Prostate gland (tissue), 2 donors: ENCODE measurements at regions not wholly inside any gene's neighbourhood (a gene's known extent, or its start where the extent isn't known, plus 50 kb on each side); places are given as distances from the start of the nearest gene placed in this dataset.

Experiments used
- DNase-seq: peaks from one replicate; pipeline ENCODE4 v3.0.0-alpha.2; 2019; ENCODE audit warnings: low spot score
- H3K27ac ChIP-seq, 2 donors: fragments of 200-600 bp; sonication (generic); 2 replicates each; pipeline ENCODE4 v1.5.1; 2017 to 2019
- H3K27me3 ChIP-seq: fragments of 200-600 bp; sonication (generic); replicated peaks from 2 replicates; pipeline ENCODE4 v1.5.1; 2019; ENCODE audit not compliant: insufficient read depth
- H3K36me3 ChIP-seq, 2 donors: fragments of 200-600 bp; sonication (generic); 1 replicate in 1 of 2; 2 replicates in 1 of 2; pipeline versions ENCODE4 v1.5.1 to v1.8.1; 2017 to 2019
- H3K4me1 ChIP-seq: fragments of 200-600 bp; sonication (generic); replicated peaks from 2 replicates; pipeline ENCODE4 v1.5.1; 2019
- H3K4me3 ChIP-seq, 2 donors: fragments of 200-600 bp; sonication (generic); 2 replicates each; pipeline ENCODE4 v1.5.1; 2017 to 2019
- H3K9me3 ChIP-seq: fragments of 200-600 bp; sonication (generic); 2 replicates; pipeline ENCODE4 v1.5.1; 2017
- CTCF ChIP-seq, 4 experiments: fragments of 200-600 bp in 2 of 4; fragments of 450-650 bp in 2 of 4; sonication (generic) in 2 of 4; IDR thresholded peaks; 1 replicate in 3 of 4; 2 replicates in 1 of 4; pipeline ENCODE4 v1.5.1; 2016 to 2019; ENCODE audit warnings: antibody characterized with exemption in 4 of 4, mild to moderate bottlenecking in 2 of 4, moderate library complexity in 2 of 4
- POLR2A ChIP-seq: fragments of 450-650 bp; IDR thresholded peaks from one replicate; pipeline ENCODE4 v1.6.1; 2016; ENCODE audit warnings: antibody characterized with exemption, mild to moderate bottlenecking
- POLR2AphosphoS5 ChIP-seq: sonication (generic); formaldehyde crosslinking; IDR thresholded peaks from one replicate; pipeline ENCODE4 v1.6.1; 2017; ENCODE audit warnings: antibody characterized with exemption
- WGBS: methylation state at CpG from one replicate; pipeline ENCODE4 v1.1.5; 2018; 5-methylcytosine and 5-hydroxymethylcytosine counted together
- intact Hi-C: fragments of 100-400 bp; cut with DNase I; formaldehyde crosslinking; loops from one replicate; pipeline ENCODE4 v1.14.2; 2022

- H3K27ac ChIP-seq: no peak overlapping the region
- no peaks in the 10 kb centered on the region for H3K36me3 ChIP-seq
- no peak for DNase-seq
- H3K27me3 ChIP-seq: no peaks in the 10 kb centered on the region
- H3K9me3 ChIP-seq: no peaks in the 10 kb centered on the region
- H3K4me1 ChIP-seq: no peaks in the 10 kb centered on the region
- TF ChIP-seq CTCF (IDR thresholded peaks at IDR 0.05) (no peak), POLR2AphosphoS5 (no peak), POLR2A (no peak)
- H3K4me3 ChIP-seq: no peak overlapping the region
- intact Hi-C loops: no loop called here
- 71% methylated on average over 2 of the region's 2 CpGs for WGBS
These were observed 1392.9 kb downstream of the EFNB2 start for GRCh38 chr13:105142556-105142955.

- 79% methylated on average over 20 of the region's 20 CpGs for WGBS
- Histone ChIP-seq H3K27me3 (no peaks in the 10 kb centered on the region), H3K36me3 (no peaks in the 10 kb centered on the region), H3K27ac (no peak overlapping the region), H3K4me3 (peak overlapping the region in 1 of 2 donors; percentile 0), H3K4me1 (no peaks in the 10 kb centered on the region), H3K9me3 (no peaks in the 10 kb centered on the region)
- no peak for TF ChIP-seq POLR2AphosphoS5
- TF ChIP-seq CTCF (IDR thresholded peaks at IDR 0.05): peak in 1 of 4 experiments; percentile 13
- intact Hi-C loops: no loop called here
- DNase-seq: no peak
These were observed 1395.8 kb downstream of the EFNB2 start for GRCh38 chr13:105139380-105140285.

DNA sequence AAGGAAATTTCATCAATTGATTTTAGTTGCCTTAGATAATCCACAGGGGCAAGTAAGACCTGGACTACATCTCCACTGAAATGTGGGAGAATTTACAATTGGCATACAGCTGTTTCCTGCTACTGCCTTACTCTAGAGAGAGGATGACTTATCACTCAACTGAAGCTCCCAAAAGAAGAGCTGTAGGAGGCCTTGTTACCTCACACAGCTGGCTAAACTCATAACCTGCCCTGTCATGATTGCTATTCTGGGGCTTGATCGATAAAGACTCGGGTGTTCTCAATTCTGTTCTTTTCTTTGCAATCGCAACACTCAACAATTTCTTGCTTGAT is 1396.4 kb downstream of the EFNB2 start:
- intact Hi-C loops: no loop called here
- Histone ChIP-seq H3K27me3 (no peaks in the 10 kb centered on the region), H3K27ac (no peak overlapping the region), H3K4me1 (no peaks in the 10 kb centered on the region), H3K9me3 (no peaks in the 10 kb centered on the region), H3K4me3 (no peak overlapping the region), H3K36me3 (no peaks in the 10 kb centered on the region)
- no peak for DNase-seq
- WGBS: 84% methylated on average over 3 of the region's 3 CpGs
- no peak for TF ChIP-seq CTCF (IDR thresholded peaks at IDR 0.05)
- TF ChIP-seq POLR2AphosphoS5: no peak
- TF ChIP-seq POLR2A: no peak

DNA sequence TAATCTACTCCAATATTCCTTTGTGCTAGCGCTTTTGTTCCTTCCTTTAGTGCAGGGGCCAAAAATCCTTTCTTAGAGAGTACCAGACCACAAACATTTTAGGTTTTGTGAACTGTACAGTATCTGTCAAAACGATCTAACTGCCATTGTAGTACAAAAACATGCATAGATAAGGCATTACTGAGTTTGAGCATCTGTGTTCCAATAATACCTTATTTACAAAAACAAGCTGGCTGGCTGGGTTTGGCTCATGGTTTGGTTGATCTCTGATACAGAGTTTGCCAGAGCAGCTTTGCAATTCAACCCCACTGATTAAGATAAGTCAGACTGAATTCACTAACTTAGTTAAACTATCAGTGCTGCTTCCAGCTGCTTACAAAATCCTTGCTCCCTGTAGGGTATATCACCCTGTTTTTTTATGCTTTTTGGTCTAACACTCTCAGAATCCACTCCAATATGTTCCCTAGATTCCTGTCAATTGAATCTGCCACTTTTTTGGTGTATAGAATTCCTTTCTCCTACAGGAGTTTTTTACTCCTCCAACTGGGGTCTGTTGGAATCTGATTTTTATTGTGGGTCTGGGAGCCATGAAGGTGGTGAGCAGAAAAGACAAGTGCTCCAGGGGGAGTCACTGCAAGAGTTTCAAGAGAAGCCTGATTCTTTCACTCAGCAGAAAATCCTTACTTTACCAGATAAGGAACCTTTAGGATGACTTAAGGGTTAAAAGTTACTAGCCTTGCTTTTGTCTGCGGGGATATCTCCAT is 1399.4 kb downstream of the EFNB2 start:
- intact Hi-C loops: no loop called here
- no peaks in the 10 kb centered on the region for H3K9me3 ChIP-seq
- TF ChIP-seq CTCF (IDR thresholded peaks at IDR 0.05) (no peak), POLR2AphosphoS5 (no peak), POLR2A (no peak)

More for the DNA sequence above, 1399.4 kb downstream of the EFNB2 start:
- Histone ChIP-seq H3K27ac (no peak overlapping the region), H3K4me1 (no peaks in the 10 kb centered on the region), H3K27me3 (no peaks in the 10 kb centered on the region), H3K4me3 (no peak overlapping the region), H3K36me3 (no peaks in the 10 kb centered on the region)
- 47% methylated on average over 3 of the region's 3 CpGs for WGBS
- no peak for DNase-seq
